ENCODE measurements at regions not wholly inside any gene's neighbourhood (a gene's known extent, or its start where the extent isn't known, plus 50 kb on each side); places are given as distances from the start of the nearest gene placed in this dataset.

DNA sequence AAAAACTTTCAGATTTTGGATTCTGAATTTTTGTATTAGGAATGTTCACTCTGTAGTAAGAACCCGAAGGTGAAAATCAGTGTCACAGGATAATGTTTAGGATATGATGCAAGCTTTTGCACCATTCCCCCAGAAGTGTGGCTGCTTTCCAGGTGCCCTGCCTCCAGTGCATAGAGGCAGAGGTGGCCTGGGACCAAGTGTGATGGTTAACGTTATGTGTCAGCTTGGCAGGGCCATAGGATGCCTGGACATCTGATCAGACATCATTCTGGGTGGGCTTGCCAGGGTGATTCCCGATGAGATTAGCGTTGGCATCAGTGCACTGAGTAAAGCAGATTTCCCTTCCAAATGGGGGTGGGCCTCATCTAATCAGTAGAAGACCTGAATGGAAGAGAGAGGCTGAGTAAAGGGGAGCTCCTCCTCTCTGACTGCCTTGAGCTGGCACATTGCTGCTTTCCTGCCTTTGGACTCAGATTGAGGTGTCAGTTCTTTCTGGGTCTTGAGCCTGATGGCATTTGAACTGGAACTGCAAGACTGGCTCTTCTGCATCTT is 177.4 kb upstream of the HS6ST1 start:
- no peak for DNase-seq

- DNase-seq, result no peak
These were observed 178.0 kb upstream of the HS6ST1 start for GRCh38 chr2:128496700-128497099.

- DNase-seq, result no peak
These were observed 178.8 kb upstream of the HS6ST1 start for GRCh38 chr2:128497461-128497860.

- DNase-seq, result no peak
These were observed 179.4 kb upstream of the HS6ST1 start for GRCh38 chr2:128498086-128498485.

DNA sequence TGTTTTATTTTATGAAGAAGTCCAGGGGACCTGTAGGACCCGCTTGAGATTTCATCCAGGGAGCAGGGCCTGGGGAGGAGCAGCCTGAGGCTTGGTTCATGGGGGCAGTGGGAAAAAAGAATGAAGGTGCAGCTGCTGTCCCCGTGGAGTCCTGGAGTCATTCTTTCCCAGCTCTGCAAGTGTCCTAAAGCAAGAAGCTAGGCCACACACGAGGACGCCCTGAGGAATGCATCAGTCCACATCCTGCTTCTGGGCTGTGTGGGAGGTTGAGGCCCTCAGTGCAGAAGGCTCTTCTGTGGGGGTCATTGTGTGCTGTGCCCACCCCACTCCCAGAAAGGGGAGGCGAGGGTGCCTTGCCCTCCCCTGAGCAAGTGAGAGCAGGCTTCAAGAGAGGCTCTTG is 179.9 kb upstream of the HS6ST1 start:
- no peak for DNase-seq

DNA sequence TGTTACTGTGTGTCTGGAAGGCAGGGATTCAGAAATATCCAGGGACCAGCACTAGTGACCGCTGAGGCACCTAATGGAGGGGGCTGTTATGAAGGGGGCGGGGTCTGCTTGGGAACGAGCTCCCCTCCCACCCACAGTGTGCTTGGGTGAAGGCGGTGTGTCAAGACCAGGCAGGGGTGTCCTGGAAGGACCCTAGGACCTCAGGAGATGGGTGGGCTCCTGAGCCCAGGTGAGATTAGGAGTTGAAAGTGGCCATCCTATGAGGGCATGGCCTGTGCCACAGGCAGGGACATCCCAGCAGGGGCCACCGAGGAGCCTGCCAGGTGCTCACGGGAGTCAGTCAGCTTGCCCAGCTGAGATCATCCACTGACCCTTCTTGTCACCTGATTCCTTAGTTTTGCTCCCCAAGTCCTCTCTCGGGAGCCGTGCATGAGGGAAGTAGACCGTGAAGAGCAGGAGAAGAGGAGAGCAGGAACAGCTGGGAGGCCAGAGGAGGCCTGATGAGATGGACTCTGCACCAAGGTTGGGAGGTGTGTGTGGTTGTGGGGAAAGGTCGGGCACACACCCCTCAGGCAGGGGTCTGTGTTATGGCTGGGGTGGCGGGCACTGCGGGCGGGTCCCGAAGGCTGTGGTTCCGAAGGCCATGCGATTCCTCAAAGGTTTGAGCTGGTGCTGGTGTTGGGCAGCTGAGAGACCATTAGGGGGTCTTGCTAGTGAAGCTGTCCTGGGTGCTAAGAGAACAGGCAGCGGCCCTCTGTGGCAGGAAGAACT is 180.9 kb upstream of the HS6ST1 start:
- no peak for DNase-seq

- DNase-seq, result no peak
These were observed 181.6 kb upstream of the HS6ST1 start for GRCh38 chr2:128500138-128500800.

- no peak for DNase-seq
These were observed 182.5 kb upstream of the HS6ST1 start for GRCh38 chr2:128501006-128501690.

GRCh38 chr2:128501700-128502099 is 183.0 kb upstream of the HS6ST1 start:
- DNase-seq, result no peak

DNA sequence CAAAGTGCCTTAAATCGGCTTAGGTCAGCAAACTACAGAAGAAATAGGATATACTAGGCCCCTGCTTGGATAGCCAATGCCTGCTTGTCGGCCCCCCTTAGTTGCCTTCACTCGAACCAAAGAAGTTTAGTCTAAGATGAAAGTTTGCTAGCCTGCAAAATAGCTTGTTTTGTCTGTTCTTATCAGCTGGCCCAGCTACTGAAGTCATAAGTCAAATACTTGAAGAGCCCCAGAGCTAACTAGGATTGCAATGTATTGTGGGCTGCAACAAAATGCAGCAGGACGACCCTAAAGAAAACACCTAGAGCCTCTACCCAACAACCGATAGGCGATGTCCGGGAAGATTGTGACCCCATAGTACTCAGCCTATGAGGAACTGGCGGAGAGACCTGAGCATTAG is 183.5 kb upstream of the HS6ST1 start:
- DNase-seq, result no peak

GRCh38 chr2:128502638-128503246 is 184.1 kb upstream of the HS6ST1 start:
- no peak for DNase-seq

DNA sequence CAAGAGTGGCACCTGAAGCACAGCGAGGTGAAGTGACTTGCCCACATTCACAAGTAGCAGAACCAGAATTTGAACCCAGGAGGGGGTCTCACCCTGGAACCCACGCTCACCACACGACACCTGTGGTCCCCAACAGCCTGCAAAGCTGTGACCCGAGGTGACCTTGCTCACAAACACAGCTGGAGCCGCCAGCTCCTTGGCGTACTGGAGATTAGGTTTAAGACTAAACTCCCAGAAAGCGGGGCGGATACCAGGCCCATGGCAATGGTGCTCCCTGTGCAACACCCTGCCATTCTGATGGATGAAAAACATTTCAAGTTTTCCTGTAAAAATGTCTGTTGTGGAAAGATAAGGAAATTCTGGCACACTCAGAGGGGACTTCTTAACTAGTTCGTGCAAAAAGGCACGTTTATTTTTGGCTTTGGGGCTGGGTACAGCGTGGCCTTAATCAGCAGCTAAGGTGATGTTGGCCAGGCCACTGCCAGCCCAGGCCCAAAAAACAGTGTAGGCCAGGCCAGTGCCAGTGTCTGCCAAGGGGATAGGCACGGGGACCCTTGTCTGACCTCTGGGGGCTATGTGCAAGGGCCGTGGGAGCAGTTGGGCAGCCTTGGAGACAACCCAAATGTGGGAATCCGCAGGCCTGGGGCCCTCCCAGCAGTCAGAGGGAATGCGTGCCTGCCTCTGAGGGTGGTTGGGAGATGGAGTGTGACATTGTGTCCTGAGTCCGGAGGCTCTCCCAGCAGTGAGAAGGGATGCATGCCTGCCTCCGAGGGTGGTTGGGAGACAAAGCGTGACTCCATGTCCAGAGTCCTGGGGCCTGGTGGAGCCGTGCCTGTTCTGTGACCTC is 185.0 kb upstream of the HS6ST1 start:
- DNase-seq, result no peak

DNA sequence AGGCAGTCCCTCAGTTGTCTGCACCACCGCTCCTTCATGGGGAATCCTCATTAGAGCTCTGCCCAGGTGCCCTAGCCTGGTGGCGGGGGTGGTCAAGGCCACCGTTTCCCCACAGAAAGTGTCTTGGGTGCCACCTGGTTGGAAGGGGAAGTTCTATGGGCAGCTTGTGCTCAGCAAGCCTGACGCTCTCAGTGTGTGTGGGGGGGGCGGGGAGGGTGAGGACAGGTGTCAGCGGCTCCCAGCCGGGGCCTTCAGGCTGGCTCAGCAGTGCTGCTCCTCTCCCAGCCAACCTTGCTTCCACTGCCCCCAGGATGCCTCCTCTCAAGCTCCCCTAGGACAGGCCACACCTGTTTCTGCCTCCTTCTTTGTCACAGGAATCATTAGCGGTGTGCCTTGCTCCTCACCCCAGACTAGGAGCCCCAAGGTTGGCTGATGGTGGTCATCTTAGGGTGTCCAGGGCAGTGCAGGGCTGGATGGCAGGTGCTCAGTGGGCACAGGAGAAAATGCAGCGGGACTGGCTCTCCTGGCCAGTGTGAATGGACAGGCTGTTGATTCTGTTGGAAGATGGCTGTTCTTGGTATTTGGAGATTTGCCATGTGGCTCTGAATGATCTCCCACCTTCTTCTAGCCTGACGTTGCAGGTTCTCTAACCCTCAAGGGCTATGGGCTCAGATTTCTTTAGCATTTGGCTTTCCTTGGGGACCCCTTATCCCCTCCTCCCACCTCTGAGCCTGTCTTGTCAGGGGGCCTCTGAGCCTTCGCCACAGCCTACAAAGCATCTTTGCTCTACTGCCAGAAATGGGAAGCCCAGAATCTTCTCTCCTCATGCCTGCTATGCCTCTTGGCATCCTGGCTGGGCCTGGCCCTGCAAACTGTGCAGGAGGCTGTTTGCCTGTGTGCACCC is 185.8 kb upstream of the HS6ST1 start:
- no peak for DNase-seq

DNA sequence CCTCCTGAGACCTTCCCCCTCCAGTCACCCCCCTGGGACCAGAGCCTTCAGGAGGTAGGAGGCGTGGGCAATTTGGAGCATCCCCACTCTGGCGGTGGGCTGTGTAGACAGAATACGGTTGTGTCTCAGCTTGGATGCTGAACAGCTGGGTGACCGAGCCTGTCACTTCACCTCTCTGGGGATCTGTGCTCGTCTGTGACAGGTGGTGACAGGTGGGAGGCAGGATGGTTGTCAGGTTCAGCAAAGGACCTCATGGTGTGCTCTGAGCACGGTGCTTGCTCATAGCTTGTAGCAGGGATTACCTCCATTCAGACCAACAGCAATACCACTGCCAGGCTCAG is 186.5 kb upstream of the HS6ST1 start:
- no peak for DNase-seq

DNA sequence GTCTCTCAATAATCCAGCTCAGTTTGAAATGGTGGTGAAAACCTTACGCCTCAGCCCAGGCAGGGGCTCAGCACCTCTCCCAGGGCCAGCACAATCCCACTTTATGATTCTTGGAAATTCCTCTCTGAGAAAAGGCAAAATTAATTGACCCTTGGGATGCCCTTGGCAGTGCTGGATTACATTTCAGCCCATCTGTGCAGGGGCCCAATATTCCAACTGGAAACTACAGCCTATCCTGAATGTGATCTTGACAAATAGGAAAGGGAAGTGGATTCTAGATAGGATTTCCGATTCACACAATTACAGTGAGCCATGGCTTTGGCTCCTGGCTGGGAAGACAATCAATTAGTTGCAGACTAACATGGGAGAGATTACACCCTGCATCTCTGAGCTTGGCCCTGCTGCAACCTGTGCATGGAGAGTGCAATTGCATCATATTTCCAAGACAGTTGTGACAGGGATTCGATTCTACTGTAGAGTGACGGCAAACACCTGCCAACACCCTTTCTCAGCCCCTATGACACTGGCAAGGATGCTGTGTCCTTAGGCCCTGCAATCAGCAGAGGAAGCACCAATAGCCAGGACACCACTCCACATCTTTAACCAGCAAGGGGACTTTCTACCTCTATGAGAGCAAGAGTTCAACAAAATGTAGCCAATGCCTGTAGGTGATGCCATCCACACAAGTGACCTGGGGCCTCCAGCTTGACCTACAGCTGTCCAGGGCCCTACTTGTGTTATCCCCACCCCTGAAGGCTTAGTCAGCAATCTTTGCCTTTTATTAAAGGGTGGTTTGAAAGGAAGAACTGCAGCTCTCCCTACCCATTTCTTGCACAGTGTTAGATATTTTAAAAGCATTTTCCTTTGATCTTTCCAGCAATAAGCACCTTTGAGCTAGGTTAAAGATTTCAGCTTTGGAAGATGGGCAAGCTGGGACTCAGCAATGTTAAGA is 187.2 kb upstream of the HS6ST1 start:
- no peak for DNase-seq

DNA sequence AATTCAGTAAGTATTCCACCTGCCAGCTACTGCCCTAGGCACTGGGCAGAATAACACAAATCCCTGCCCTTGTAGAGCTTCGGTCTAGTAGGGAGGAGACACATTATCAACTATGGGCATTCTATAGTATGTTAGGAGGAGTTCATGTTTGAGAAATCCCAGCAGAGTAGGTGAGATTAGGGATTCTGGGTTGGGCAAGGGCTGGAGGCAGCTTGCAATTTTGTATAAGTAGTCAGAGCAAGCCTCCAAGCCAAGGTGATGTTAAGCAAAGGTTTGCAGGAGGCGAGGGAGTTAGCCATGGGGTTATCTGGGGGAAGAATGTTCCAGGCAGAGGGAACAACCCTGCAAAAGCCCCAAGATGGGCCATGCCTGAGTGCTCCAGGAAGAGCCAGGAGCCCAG is 187.9 kb upstream of the HS6ST1 start:
- DNase-seq, result no peak

GRCh38 chr2:128510701-128511397 is 192.2 kb upstream of the HS6ST1 start:
- no peak for DNase-seq

DNA sequence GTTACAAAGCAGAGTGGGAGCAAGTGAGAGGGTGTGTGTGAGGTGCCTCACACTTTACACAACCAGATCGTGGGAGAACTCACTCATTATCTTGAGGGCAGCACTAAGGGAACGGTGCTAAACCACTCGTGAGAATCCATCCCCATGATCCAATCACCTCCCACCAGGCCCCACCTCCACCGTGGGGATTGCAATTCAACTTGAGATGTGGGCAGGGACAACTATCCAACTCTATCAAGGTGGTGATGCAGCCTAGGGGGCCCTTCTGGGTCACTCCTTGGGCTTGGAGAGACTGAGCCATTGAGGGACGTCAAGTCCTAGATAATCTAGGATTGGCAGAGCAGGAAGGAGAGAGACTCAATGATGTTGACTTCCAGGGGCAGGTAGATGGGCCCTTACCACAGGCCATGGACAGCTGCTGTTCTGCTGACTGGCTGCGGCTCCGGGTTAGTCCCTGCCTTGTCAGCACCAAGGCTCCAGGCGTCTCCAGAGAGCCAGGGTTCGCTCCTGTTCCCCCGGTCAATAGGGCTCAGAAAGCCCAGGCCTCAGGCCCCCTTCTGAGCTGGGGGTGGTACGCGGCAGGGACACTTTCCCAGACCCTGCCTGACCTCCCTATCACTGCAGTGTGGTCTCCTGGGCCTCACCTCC is 193.2 kb upstream of the HS6ST1 start:
- DNase-seq, result no peak

All from activated gamma-delta T cell (primary cell).